Left ventricle myocardium superior (tissue), 1 donor: ENCODE measurements at regions not wholly inside any gene's neighbourhood (a gene's known extent, or its start where the extent isn't known, plus 50 kb on each side); places are given as distances from the start of the nearest gene placed in this dataset.
"Not testable (repeated sequence)": the region's sequence is repeated elsewhere in the genome, so short reads cannot be mapped to it uniquely, and the experiment has no call there.

Experiments
- ATAC-seq: fragments of 200-7000 bp; cut with Tn5 transposase; one replicate; pipeline ENCODE4 v1.9.1; 2020; ENCODE audit warnings: mild to moderate bottlenecking, moderate library complexity
- DNase-seq: peaks from one replicate; pipeline ENCODE4 v3.0.0-alpha.2; 2020
- intact Hi-C: fragments of 100-400 bp; cut with micrococcal nuclease; formaldehyde crosslinking; loops from one replicate; pipeline ENCODE4 v1.11.0; 2022
- donor health status: DM: no; HTN: yes; CAD: no; lungs with severe emphysema.

DNA sequence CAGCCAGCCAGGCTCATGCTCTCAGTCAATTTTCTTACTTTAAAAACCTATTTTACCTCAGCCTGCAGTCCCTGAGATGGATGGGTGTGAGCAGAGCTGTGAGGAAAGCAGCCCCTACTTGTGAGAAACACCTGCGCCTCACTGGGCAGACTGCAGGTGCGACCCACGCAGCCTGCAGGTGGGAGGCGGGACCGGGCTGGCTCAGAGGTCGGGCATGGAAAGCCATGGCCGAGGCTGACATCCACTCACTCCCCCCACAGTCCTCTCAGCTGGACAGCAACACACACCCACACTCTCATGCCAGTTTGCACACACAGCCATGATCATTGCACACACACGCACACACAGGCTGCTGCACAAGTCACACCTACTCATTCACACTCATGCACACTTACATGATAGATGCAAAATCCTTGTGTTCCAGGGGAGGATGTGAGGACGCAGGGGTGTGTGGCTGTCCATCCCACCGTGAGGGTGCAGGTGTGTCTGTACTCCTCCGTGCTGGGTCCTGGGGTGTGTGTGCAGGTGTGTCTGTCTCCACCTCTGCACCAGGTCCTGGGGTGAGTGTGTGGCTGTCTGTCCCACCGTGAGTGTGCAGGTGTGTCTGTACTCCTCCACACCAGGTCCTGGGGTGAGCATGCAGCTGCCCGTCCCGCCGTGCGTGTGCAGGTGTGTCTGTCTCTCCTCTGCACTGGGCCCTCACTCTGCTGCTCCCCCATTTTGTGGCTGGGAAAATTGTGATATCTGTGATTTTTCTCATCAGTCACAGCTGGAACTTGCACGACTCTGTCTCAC, 166.5 kb downstream of the RTP5 start:
- intact Hi-C loops = no loop called here
- DNase-seq = no peak
- no peak for ATAC-seq

- intact Hi-C loops = no loop called here
- no peak for ATAC-seq
- DNase-seq = no peak
Observed at GRCh38 chr2:242036653-242036950, 167.1 kb downstream of the RTP5 start.

GRCh38 chr2:242038166-242038927, 168.8 kb downstream of the RTP5 start:
- intact Hi-C loops = no loop called here
- DNase-seq = no peak
- ATAC-seq = no peak

DNA sequence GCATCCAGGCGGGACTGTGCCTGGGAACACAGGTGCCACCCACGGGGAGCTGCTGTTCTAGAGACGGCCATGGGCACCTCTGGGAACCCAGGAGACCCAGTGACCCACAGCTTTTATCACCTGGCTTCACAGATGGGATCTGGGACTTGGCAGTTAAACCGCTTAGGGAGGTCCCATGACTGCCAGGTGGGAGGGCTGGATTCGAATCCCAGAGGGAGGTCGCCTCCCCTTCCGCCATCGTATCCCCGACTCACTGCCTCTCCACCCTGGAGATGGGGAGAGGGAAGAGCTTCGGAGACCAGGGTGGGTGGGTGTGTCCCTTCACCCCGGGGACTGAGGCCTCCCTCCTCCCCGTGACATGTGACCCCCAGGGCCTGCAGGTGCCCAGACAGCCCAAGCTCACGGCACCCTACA, 169.4 kb downstream of the RTP5 start:
- intact Hi-C loops = no loop called here
- ATAC-seq (no peak), DNase-seq (no peak)

DNA sequence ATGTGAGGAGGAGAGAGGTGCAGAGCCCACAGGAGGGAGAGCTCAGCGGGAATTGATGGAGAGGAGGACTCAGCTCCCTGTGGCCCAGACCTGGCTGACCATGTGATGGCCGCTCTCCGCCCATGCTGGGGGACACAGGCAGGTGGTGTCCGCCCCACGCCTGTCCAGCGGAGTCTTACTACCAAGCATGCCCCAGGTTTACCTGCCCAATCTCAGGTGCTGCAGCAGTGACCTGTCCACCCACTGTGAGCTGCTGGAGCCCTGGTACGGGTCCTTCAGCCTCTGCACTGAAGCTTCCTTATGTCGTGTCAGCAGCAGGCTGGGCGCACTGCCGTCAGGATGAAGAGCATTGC, 170.8 kb downstream of the RTP5 start:
- intact Hi-C loops = no loop called here
- no peak for DNase-seq
- ATAC-seq = no peak

DNA sequence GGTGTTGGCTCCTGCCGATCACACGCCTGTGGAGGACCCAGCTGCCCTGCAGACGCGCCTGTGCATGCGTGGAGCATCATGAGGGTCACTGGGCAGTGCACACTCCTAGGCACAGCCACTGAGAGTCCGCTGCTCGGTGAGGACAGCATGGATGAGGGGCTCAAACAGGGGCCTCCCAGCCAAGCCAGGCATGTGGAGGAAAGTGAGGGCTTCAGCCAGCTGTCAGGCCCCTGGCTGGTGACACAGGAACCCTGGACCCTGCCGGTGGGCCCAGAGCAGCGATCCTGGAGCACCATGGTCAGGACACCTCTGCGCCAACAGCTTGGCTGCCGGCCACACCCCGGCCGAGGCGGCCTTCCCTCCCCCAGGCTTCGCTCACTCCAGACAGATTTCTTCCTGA, 171.2 kb downstream of the RTP5 start:
- ATAC-seq = no peak
- DNase-seq = no peak
- intact Hi-C loops = no loop called here

DNA sequence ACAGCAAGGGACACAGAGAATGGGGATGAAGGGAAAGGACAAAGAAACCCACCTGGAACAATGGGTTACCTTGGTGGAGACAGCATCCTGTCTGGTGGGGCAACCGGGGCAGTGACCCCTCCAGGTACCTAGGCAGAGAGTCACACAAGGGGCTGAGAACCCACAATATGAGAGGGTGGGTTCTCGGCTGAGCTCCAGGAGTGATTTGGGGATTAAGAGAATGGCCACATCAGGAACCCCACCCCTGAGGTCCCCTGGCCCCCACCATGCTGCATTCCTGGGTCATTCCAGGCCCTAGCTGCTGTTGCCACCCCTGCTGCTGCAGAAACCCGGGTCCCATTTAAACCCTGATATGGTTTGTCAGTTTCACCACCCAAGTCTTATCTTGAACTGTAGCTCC, 172.3 kb downstream of the RTP5 start:
- intact Hi-C loops = no loop called here
- DNase-seq (no peak), ATAC-seq (no peak)

- ATAC-seq = no peak
- intact Hi-C loops = no loop called here
- no peak for DNase-seq
Observed at GRCh38 chr2:242043538-242044312, 174.2 kb downstream of the RTP5 start.

GRCh38 chr2:242044313-242044590, 174.7 kb downstream of the RTP5 start:
- ATAC-seq = no peak
- intact Hi-C loops = no loop called here
- DNase-seq = no peak

GRCh38 chr2:242045596-242046144, 176.1 kb downstream of the RTP5 start:
- intact Hi-C loops, DNase-seq, ATAC-seq: not testable (repeated sequence)

DNA sequence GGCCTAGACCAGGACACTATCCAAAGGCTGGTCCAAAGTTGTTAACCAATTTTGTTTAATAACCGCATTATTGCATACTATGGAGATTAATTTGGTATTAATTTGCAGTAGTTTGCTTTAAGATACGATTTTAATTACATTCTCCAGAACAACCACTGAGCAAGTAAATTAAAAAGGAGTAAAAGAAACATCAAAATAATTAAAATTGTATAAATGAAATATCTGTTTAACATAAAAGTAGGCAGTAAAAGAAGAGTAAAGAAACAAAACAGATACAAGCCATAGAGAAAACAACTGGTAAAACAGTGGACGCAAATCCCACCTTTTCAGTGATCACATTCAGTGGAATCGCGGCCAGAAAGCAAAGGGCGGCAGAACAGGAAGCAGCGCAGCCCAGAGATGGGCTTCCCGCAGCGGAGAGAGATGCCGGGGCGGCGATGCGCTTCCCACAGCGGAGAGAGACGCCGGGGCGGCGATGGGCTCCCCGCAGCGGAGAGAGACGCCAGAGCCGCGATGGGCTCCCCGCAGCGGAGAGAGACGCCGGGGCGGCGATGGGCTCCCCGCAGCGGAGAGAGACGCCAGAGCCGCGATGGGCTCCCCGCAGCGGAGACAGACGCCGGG, 176.8 kb downstream of the RTP5 start:
- intact Hi-C loops = no loop called here
- ATAC-seq (no peak), DNase-seq (no peak)

- ATAC-seq (no peak), DNase-seq (no peak)
- intact Hi-C loops = no loop called here
Observed at GRCh38 chr2:242047963-242048362, 178.4 kb downstream of the RTP5 start.

- intact Hi-C loops = no loop called here
- no peak for DNase-seq
- no peak for ATAC-seq
Observed at GRCh38 chr2:242048479-242048878, 178.9 kb downstream of the RTP5 start.

DNA sequence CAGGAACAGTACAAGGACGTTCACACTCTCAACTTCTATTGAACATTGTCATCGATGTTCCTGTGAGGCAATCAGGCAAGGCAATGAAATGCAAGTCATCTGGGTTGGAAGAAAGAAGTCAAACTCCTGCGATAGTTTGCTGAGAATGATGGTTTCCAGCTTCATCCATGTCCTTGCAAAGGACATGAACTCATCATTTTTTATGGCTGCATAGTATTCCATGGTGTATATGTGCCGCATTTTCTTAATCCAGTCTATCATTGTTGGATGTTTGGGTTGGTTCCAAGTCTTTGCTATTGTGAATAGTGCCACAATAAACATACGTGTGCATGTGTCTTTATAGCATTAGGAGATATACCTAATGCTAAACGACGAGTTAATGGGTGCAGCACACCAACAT, 180.0 kb downstream of the RTP5 start:
- DNase-seq = not testable (repeated sequence)

DNA sequence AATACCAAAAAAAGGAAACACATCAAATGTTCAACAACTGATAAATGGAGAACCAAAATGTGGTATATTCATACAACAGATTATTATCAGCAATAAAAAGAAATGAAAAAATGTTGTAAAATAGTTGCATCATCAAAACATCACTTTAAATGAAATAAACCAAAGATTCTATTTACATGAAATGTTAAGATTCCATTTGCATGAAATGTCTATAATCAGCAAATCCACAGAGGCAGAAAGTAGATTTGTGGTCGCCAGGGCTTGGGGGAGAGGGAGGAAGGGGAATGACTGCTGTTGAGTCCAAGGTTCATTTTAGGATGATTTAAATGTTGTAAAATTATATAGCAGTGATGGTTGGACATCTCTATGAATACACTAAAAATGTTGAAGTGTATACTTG, 181.9 kb downstream of the RTP5 start:
- intact Hi-C loops = no loop called here
- no peak for DNase-seq
- no peak for ATAC-seq

More for the DNA sequence above, 180.0 kb downstream of the RTP5 start:
- ATAC-seq, intact Hi-C loops: not testable (repeated sequence)

DNA sequence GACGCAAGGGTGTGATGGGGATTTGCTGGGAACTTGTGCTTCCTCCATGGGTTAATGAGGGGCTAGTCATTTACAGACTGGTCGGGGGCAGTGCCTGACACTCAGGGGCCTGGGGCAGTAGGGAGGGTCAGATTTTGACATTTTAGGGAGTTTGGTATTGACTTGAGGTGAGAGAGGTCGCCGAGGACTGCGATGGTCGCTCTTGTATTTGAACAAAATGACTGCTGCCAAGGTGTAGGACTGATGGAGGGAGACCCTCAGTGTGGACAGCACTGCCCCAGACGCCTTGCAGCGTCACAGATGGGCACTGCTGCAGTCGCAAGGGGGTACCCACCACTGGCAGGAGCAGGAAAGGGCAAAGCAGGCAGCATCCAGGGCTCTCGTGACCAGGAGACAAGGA, 182.9 kb downstream of the RTP5 start:
- no peak for DNase-seq
- intact Hi-C loops = no loop called here
- no peak for ATAC-seq

DNA sequence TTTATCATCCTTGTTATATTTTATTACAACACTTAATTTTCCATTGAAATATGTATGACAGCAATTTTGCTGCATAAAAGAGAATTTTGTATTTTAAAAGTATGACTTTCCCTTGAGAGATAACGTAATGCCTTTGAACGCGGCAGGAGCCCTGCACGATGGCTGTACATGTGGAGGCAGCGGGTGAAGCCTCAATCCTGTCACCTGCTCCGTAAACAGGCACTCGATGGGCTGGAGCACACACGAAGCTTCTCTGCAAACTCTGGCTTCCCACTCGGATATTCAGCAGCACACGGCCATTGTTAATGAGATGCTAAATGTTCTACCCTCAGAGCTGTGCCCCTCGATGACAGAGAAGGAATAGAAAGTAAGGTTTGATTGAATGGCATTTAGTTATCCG, 184.4 kb downstream of the RTP5 start:
- DNase-seq (no peak), ATAC-seq (no peak)
- intact Hi-C loops = no loop called here

DNA sequence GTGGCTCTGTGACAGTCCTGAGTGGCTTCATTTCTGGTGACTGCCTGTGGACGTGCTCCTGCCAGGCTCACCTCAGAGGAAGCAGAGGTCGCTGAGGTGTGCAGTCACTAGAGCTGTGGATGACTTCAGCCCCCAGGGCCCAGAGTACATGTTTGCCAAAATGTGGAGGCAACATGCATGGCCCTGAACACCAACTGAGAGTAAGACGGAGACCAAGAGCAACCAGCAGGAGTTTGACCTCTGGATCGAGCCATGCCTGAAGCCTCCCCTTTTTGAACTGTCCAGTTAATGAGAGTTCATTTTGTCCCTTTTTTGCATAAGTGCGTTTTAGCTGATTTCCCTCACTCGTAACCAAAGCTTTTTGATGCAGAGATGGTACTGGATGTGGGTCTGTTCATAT, 184.9 kb downstream of the RTP5 start:
- ATAC-seq = no peak
- intact Hi-C loops = no loop called here

GRCh38 chr2:242054881-242055801, 185.6 kb downstream of the RTP5 start:
- DNase-seq = no peak
- intact Hi-C loops = no loop called here
- ATAC-seq = no peak

More for the DNA sequence above, 184.9 kb downstream of the RTP5 start:
- no peak for DNase-seq
